DOHH2 (cell line): ENCODE measurements at regions not wholly inside any gene's neighbourhood (a gene's known extent, or its start where the extent isn't known, plus 50 kb on each side); places are given as distances from the start of the nearest gene placed in this dataset.

ENCODE experiments used
- H3F3A ChIP-seq: fragments of 200-600 bp; sonication (generic), shearing (Covaris generic); 2 replicates; pipeline ENCODE4 v1.6.0; 2016; ENCODE audit warnings: antibody characterized with exemption, mild to moderate bottlenecking; ENCODE audit not compliant: control insufficient read depth, insufficient read depth
- H3K27ac ChIP-seq: fragments of 200-600 bp; sonication (generic); 2 replicates; pipeline ENCODE4 v1.5.1; 2014; ENCODE audit warnings: low read depth, mild to moderate bottlenecking, low read length, moderate library complexity
- H3K27me3 ChIP-seq: fragments of 200-600 bp; sonication (generic); 2 replicates; pipeline ENCODE4 v1.6.1; 2014; ENCODE audit warnings: mild to moderate bottlenecking, low read length, mixed read lengths; ENCODE audit not compliant: control insufficient read depth
- H3K36me3 ChIP-seq: fragments of 200-600 bp; sonication (generic); 2 replicates; pipeline ENCODE4 v1.6.1; 2014; ENCODE audit warnings: mild to moderate bottlenecking, low read length, moderate library complexity, mixed read lengths; ENCODE audit not compliant: control insufficient read depth
- H3K4me1 ChIP-seq: fragments of 200-600 bp; sonication (generic); 2 replicates; pipeline ENCODE4 v1.6.1; 2014; ENCODE audit warnings: mild to moderate bottlenecking, low read length, mixed read lengths; ENCODE audit not compliant: control insufficient read depth
- H3K4me2 ChIP-seq: fragments of 200-600 bp; sonication (generic); 2 replicates; pipeline ENCODE4 v1.6.0; 2014; ENCODE audit warnings: mild to moderate bottlenecking, low read length, moderate library complexity
- H3K4me3 ChIP-seq: fragments of 200-600 bp; sonication (generic); 2 replicates; pipeline ENCODE4 v1.5.1; 2014; ENCODE audit warnings: mild to moderate bottlenecking, low read length, mixed read lengths
- H3K79me2 ChIP-seq: fragments of 200-600 bp; sonication (generic); 2 replicates; pipeline ENCODE4 v1.6.1; 2014; ENCODE audit warnings: mild to moderate bottlenecking, low read length, mixed read lengths; ENCODE audit not compliant: control insufficient read depth
- H3K9me2 ChIP-seq: fragments of 200-600 bp; sonication (generic); replicated peaks from 2 replicates; pipeline ENCODE4 v1.6.1; 2014; ENCODE audit warnings: mild to moderate bottlenecking, low read length, mixed read lengths; ENCODE audit not compliant: control insufficient read depth
- H3K9me3 ChIP-seq: fragments of 200-600 bp; sonication (generic); 2 replicates; pipeline ENCODE4 v1.6.1; 2014; ENCODE audit warnings: antibody characterized with exemption, low read length, mixed read lengths; ENCODE audit not compliant: control insufficient read depth, insufficient read depth
- H4K20me1 ChIP-seq: fragments of 200-600 bp; sonication (generic); 2 replicates; pipeline ENCODE4 v1.6.0; 2014; ENCODE audit warnings: low read depth, mild to moderate bottlenecking, antibody characterized with exemption, low read length, moderate library complexity; ENCODE audit not compliant: control insufficient read depth, insufficient read depth
- CTCF ChIP-seq: fragments of 200-600 bp; sonication (generic); IDR thresholded peaks from one replicate; pipeline ENCODE4 v1.5.1; 2014; ENCODE audit warnings: antibody characterized with exemption, mild to moderate bottlenecking, low read depth, low read length; ENCODE audit not compliant: poor library complexity, severe bottlenecking
- EZH2phosphoT487 ChIP-seq: fragments of 200-600 bp; sonication (generic); IDR thresholded peaks from 2 replicates; pipeline ENCODE4 v1.6.1; 2017; ENCODE audit warnings: borderline replicate concordance, mild to moderate bottlenecking, antibody characterized with exemption, low read length, moderate library complexity, mixed read lengths

- Histone ChIP-seq H3F3A (no peaks in the 10 kb centered on the region), H3K4me1 (no peaks in the 10 kb centered on the region), H3K4me2 (no peak overlapping the region), H3K27me3 (no peaks in the 10 kb centered on the region), H3K9me2 (no peaks in the 10 kb centered on the region), H3K79me2 (no peaks in the 10 kb centered on the region), H3K4me3 (no peak overlapping the region), H3K36me3 (no peaks in the 10 kb centered on the region), H4K20me1 (no peaks in the 10 kb centered on the region), H3K27ac (no peak overlapping the region), H3K9me3 (no peaks in the 10 kb centered on the region)
- TF ChIP-seq CTCF (no peak), EZH2phosphoT487 (no peak)
These were observed 61.6 kb upstream of the PRR23C start for GRCh38 chr3:139106013-139106932.

- Histone ChIP-seq H3K9me3 (no peaks in the 10 kb centered on the region), H3K27ac (no peak overlapping the region), H3K36me3 (no peaks in the 10 kb centered on the region), H3K9me2 (no peaks in the 10 kb centered on the region), H3F3A (no peaks in the 10 kb centered on the region), H3K4me1 (no peaks in the 10 kb centered on the region), H3K4me2 (no peak overlapping the region), H3K27me3 (no peaks in the 10 kb centered on the region), H3K4me3 (no peak overlapping the region), H3K79me2 (no peaks in the 10 kb centered on the region), H4K20me1 (no peaks in the 10 kb centered on the region)
- TF ChIP-seq EZH2phosphoT487: no peak
- no peak for TF ChIP-seq CTCF
These were observed 62.9 kb upstream of the PRR23C start for GRCh38 chr3:139107424-139108252.

- no peaks in the 10 kb centered on the region for H3K4me1 ChIP-seq
- no peaks in the 10 kb centered on the region for H3K9me2 ChIP-seq
- no peaks in the 10 kb centered on the region for H4K20me1 ChIP-seq
- no peak overlapping the region for H3K27ac ChIP-seq
- TF ChIP-seq CTCF (no peak), EZH2phosphoT487 (no peak)
- no peak overlapping the region for H3K4me3 ChIP-seq
- no peaks in the 10 kb centered on the region for H3K9me3 ChIP-seq
- H3K79me2 ChIP-seq: no peaks in the 10 kb centered on the region
- no peaks in the 10 kb centered on the region for H3F3A ChIP-seq
- H3K4me2 ChIP-seq: no peak overlapping the region
- no peaks in the 10 kb centered on the region for H3K36me3 ChIP-seq
- H3K27me3 ChIP-seq: no peaks in the 10 kb centered on the region
These were observed 63.7 kb upstream of the PRR23C start for GRCh38 chr3:139108253-139108969.
